ENCODE measurements at regions not wholly inside any gene's neighbourhood (a gene's known extent, or its start where the extent isn't known, plus 50 kb on each side); places are given as distances from the start of the nearest gene placed in this dataset.

- no peaks in the 10 kb centered on the region for H3K9me1 ChIP-seq (ENCODE audit: control insufficient read depth, extremely low read depth, insufficient read depth, low read length)
- H3K27ac ChIP-seq (ENCODE audit: control insufficient read depth, insufficient read depth, low read length) = no peak overlapping the region
- no peak overlapping the region for H3K4me3 ChIP-seq (ENCODE audit: control insufficient read depth in 2 of 3, extremely low read depth in 1 of 3, insufficient read depth in 2 of 3, low read depth in 1 of 3, low read length in 3 of 3)
- no peak overlapping the region for H3K4me2 ChIP-seq (ENCODE audit: control insufficient read depth, extremely low read depth, insufficient read depth, low read depth, low read length)
- H3K36me3 ChIP-seq (ENCODE audit: control insufficient read depth in 2 of 2, extremely low read depth in 1 of 2, insufficient read depth in 2 of 2, low read length in 2 of 2) = no peaks in the 10 kb centered on the region
- H2AFZ ChIP-seq (ENCODE audit: control insufficient read depth, low read length) = no peak overlapping the region
- H3K27me3 ChIP-seq (ENCODE audit: control insufficient read depth, extremely low read depth, insufficient read depth, low read length) = no peaks in the 10 kb centered on the region
- no peaks in the 10 kb centered on the region for H3K79me2 ChIP-seq (ENCODE audit: control insufficient read depth, insufficient read depth, low read length)
- DNase-seq (ENCODE audit: low read depth, low spot score) (no peak), FAIRE-seq (no peak)
- TF ChIP-seq EZH2 (IDR thresholded peaks at IDR 0.05; ENCODE audit: low read length) = no peak
- no peak overlapping the region for H3K9ac ChIP-seq (ENCODE audit: control insufficient read depth, extremely low read depth, insufficient read depth, low read length)
- no peaks in the 10 kb centered on the region for H4K20me1 ChIP-seq (ENCODE audit: control insufficient read depth, extremely low read depth, insufficient read depth, low read length)
- no peaks in the 10 kb centered on the region for H3K9me3 ChIP-seq (ENCODE audit: control insufficient read depth, low read depth, low read length)
- dilution Hi-C loops (cut with MboI; ENCODE audit: extremely low pct_ligation_motif_present, low sequenced_read_pairs) = no loop called here
- H3K4me1 ChIP-seq (ENCODE audit: control insufficient read depth, extremely low read depth, insufficient read depth, low read length) = no peaks in the 10 kb centered on the region
Measured at GRCh38 chr3:25350725-25351114, 77.3 kb upstream of the RARB start.

GRCh38 chr3:25354071-25354470, 74.0 kb upstream of the RARB start:
- dilution Hi-C loops (cut with MboI; ENCODE audit: extremely low pct_ligation_motif_present, low sequenced_read_pairs) = no loop called here
- DNase-seq (ENCODE audit: low read depth, low spot score) (no peak), FAIRE-seq (no peak)
- Histone ChIP-seq H3K27me3 (ENCODE audit: control insufficient read depth, extremely low read depth, insufficient read depth, low read length) (no peaks in the 10 kb centered on the region), H3K4me2 (ENCODE audit: control insufficient read depth, extremely low read depth, insufficient read depth, low read depth, low read length) (no peak overlapping the region), H2AFZ (ENCODE audit: control insufficient read depth, low read length) (no peak overlapping the region), H3K4me3 (ENCODE audit: control insufficient read depth in 2 of 3, extremely low read depth in 1 of 3, insufficient read depth in 2 of 3, low read depth in 1 of 3, low read length in 3 of 3) (no peak overlapping the region), H3K27ac (ENCODE audit: control insufficient read depth, insufficient read depth, low read length) (no peak overlapping the region), H3K9ac (ENCODE audit: control insufficient read depth, extremely low read depth, insufficient read depth, low read length) (no peak overlapping the region), H3K9me1 (ENCODE audit: control insufficient read depth, extremely low read depth, insufficient read depth, low read length) (no peaks in the 10 kb centered on the region), H3K9me3 (ENCODE audit: control insufficient read depth, low read depth, low read length) (no peaks in the 10 kb centered on the region), H3K79me2 (ENCODE audit: control insufficient read depth, insufficient read depth, low read length) (no peaks in the 10 kb centered on the region), H4K20me1 (ENCODE audit: control insufficient read depth, extremely low read depth, insufficient read depth, low read length) (no peaks in the 10 kb centered on the region), H3K4me1 (ENCODE audit: control insufficient read depth, extremely low read depth, insufficient read depth, low read length) (no peaks in the 10 kb centered on the region), H3K36me3 (ENCODE audit: control insufficient read depth in 2 of 2, extremely low read depth in 1 of 2, insufficient read depth in 2 of 2, low read length in 2 of 2) (no peaks in the 10 kb centered on the region)
- TF ChIP-seq CTCF (optimal IDR thresholded peaks at IDR 0.05 in 1 of 3, IDR thresholded peaks at IDR 0.05 in 1 of 3, conservative IDR thresholded peaks at IDR 0.05 in 1 of 3; ENCODE audit: extremely low read depth in 1 of 3, insufficient read depth in 2 of 3, low read length in 3 of 3) = no peak
- no peak for TF ChIP-seq EZH2 (IDR thresholded peaks at IDR 0.05; ENCODE audit: low read length)
